Caco-2 (cell line): ENCODE measurements at regions not wholly inside any gene's neighbourhood (a gene's known extent, or its start where the extent isn't known, plus 50 kb on each side); places are given as distances from the start of the nearest gene placed in this dataset.

Experiments
- BruUV-seq: library from RNA; stranded (reverse); fragments of 400-500 nt; replicated peaks from 2 replicates; lab custom pipeline; 2021; lab: Mats Ljungman, UMichigan
- CTCF ChIA-PET: fragments of 300-600 bp; sonication (Branson Sonifier 250); formaldehyde crosslinking; loops from one replicate; lab custom pipeline; 2022; ENCODE audit warnings: antibody characterized with exemption; lab: Charles Lee
- POLR2A ChIA-PET: fragments of 300-600 bp; sonication (Branson Sonifier 250); formaldehyde crosslinking; loops from one replicate; lab custom pipeline; 2022; ENCODE audit warnings: antibody characterized with exemption; lab: Charles Lee
- DNase-seq, 2 experiments: peaks; one replicate each; pipeline versions ENCODE4 v3.0.0 to v3.0.0-alpha.2; 2020 to 2022
- H3K27me3 ChIP-seq: replicated peaks from 2 replicates; pipeline ENCODE4 v1.6.0; 2011; ENCODE audit warnings: low read length; ENCODE audit not compliant: control insufficient read depth, insufficient read depth
- H3K36me3 ChIP-seq: 2 replicates; pipeline ENCODE4 v1.5.1; 2011; ENCODE audit warnings: low read length; ENCODE audit not compliant: control insufficient read depth, insufficient read depth
- H3K4me1 ChIP-seq: fragments of 250-450 bp; sonication (Bioruptor Pico); 2 replicates; pipeline ENCODE4 v1.5.1; 2020; ENCODE audit warnings: mild to moderate bottlenecking
- H3K4me3 ChIP-seq: 2 replicates; pipeline ENCODE4 v1.5.1; 2011; ENCODE audit warnings: low read depth, mild to moderate bottlenecking, control low read depth, low read length
- H3K9me3 ChIP-seq: fragments of 250-450 bp; sonication (Bioruptor Pico); 2 replicates; pipeline ENCODE4 v1.5.1; 2020; ENCODE audit warnings: mild to moderate bottlenecking, moderate library complexity
- H3K27ac Mint-ChIP-seq: one replicate; pipeline ENCODE4 v1.8.0; 2022; ENCODE audit warnings: mixed read lengths; ENCODE audit not compliant: unreplicated experiment
- H3K27me3 Mint-ChIP-seq: one replicate; pipeline ENCODE4 v1.8.0; 2022; ENCODE audit warnings: mixed read lengths; ENCODE audit not compliant: insufficient read depth, unreplicated experiment
- H3K36me3 Mint-ChIP-seq: one replicate; pipeline ENCODE4 v1.8.0; 2022; ENCODE audit warnings: mild to moderate bottlenecking, mixed read lengths; ENCODE audit not compliant: insufficient read depth, unreplicated experiment
- H3K4me1 Mint-ChIP-seq: one replicate; pipeline ENCODE4 v1.8.0; 2022; ENCODE audit warnings: low read depth, mixed read lengths; ENCODE audit not compliant: unreplicated experiment
- H3K4me3 Mint-ChIP-seq: one replicate; pipeline ENCODE4 v1.8.0; 2022; ENCODE audit warnings: mild to moderate bottlenecking, moderate library complexity, mixed read lengths; ENCODE audit not compliant: unreplicated experiment
- H3K9me3 Mint-ChIP-seq: one replicate; pipeline ENCODE4 v1.8.0; 2022; ENCODE audit warnings: mixed read lengths; ENCODE audit not compliant: unreplicated experiment
- intact Hi-C: fragments of 100-400 bp; cut with micrococcal nuclease; formaldehyde crosslinking; loops from one replicate; pipeline ENCODE4 v1.10.0; 2022; ENCODE audit not compliant: unreplicated experiment
- TF ChIP-seq, protein P1 (sequence below), 2 experiments: fragments of 200-600 bp in 1 of 2; IDR thresholded peaks; 1 replicate in 1 of 2; 2 replicates in 1 of 2; pipeline versions ENCODE4 v1.5.1 to v1.8.0; 2011 to 2022; ENCODE audit warnings: antibody characterized with exemption in 1 of 2, control low read depth in 1 of 2, inconsistent platforms in 1 of 2, low read depth in 1 of 2, low read length in 1 of 2, mild to moderate bottlenecking in 1 of 2, moderate library complexity in 1 of 2; ENCODE audit not compliant: insufficient read depth in 1 of 2, severe bottlenecking in 1 of 2, unreplicated experiment in 1 of 2

DNA sequence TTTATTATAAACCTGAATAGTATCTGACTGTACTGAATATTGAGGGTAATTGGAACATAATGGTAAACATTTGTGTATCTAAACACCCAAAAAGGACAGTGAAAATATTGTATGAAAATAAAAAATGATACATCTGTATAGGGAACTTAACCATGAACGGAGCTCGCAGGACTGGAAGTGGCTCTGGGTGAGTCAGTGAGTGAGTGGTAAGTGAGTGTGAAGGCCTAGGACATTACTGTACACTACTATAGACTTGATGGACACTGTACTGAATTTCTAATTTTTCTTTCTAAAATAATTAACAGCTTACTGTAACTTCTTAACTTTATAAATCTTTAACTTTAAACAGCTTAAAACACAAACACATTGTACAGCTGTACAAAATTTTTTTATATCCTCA, 454.5 kb upstream of the FZD8 start:
- Mint-ChIP-seq H3K36me3 (no peaks in the 10 kb centered on the region), H3K27ac (no peak overlapping the region), H3K9me3 (no peaks in the 10 kb centered on the region), H3K4me1 (no peaks in the 10 kb centered on the region), H3K27me3 (peaks cover 16% of the 10 kb centered on the region), H3K4me3 (no peak overlapping the region)
- intact Hi-C loops = no loop called here
- ChIA-PET POLR2A (no interaction called here), CTCF (no interaction called here)
- TF ChIP-seq, protein P1, sequence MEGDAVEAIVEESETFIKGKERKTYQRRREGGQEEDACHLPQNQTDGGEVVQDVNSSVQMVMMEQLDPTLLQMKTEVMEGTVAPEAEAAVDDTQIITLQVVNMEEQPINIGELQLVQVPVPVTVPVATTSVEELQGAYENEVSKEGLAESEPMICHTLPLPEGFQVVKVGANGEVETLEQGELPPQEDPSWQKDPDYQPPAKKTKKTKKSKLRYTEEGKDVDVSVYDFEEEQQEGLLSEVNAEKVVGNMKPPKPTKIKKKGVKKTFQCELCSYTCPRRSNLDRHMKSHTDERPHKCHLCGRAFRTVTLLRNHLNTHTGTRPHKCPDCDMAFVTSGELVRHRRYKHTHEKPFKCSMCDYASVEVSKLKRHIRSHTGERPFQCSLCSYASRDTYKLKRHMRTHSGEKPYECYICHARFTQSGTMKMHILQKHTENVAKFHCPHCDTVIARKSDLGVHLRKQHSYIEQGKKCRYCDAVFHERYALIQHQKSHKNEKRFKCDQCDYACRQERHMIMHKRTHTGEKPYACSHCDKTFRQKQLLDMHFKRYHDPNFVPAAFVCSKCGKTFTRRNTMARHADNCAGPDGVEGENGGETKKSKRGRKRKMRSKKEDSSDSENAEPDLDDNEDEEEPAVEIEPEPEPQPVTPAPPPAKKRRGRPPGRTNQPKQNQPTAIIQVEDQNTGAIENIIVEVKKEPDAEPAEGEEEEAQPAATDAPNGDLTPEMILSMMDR (IDR thresholded peaks at IDR 0.05; ENCODE audit: insufficient read depth in 1 of 2, low read depth in 1 of 2, low read length in 1 of 2, severe bottlenecking in 1 of 2, unreplicated experiment in 1 of 2) = no peak
- no TSS peak for BruUV-seq
- H3K4me1 ChIP-seq = no peaks in the 10 kb centered on the region
- H3K27me3 ChIP-seq = no peaks in the 10 kb centered on the region
- no peak for DNase-seq
- H3K4me3 ChIP-seq = no peak overlapping the region
- H3K36me3 ChIP-seq = no peaks in the 10 kb centered on the region
- H3K9me3 ChIP-seq = no peaks in the 10 kb centered on the region

DNA sequence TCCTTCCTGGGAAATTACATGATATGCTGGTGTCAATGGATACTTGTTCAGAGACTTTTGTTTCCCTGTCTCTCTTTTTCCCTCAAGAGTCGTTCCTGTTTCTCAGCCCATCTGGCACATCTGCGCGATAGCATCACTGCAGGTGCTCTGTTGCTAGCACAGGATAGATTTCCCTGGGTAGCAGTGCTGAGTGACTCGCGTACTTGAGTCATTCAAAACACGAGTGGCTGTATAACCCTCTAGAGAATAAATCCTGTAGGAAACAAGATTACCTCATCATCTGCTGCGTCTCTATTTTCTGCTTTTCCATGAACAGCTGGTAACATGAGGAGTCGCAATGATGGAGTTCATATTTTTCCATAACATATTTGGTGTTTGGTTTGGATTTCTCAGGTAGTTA, 452.0 kb upstream of the FZD8 start:
- H3K27me3 ChIP-seq = no peaks in the 10 kb centered on the region
- Mint-ChIP-seq H3K4me1 (no peaks in the 10 kb centered on the region), H3K9me3 (no peaks in the 10 kb centered on the region), H3K27ac (no peak overlapping the region), H3K4me3 (no peak overlapping the region), H3K36me3 (no peaks in the 10 kb centered on the region), H3K27me3 (peaks cover 13% of the 10 kb centered on the region)
- ChIA-PET POLR2A (no interaction called here), CTCF (no interaction called here)
- no peaks in the 10 kb centered on the region for H3K36me3 ChIP-seq
- TF ChIP-seq, protein P1 (IDR thresholded peaks at IDR 0.05; ENCODE audit: insufficient read depth in 1 of 2, low read depth in 1 of 2, low read length in 1 of 2, severe bottlenecking in 1 of 2, unreplicated experiment in 1 of 2) = no peak
- intact Hi-C loops = no loop called here
- no peak overlapping the region for H3K4me3 ChIP-seq
- H3K9me3 ChIP-seq = no peaks in the 10 kb centered on the region
- no TSS peak for BruUV-seq
- no peaks in the 10 kb centered on the region for H3K4me1 ChIP-seq
- no peak for DNase-seq

DNA sequence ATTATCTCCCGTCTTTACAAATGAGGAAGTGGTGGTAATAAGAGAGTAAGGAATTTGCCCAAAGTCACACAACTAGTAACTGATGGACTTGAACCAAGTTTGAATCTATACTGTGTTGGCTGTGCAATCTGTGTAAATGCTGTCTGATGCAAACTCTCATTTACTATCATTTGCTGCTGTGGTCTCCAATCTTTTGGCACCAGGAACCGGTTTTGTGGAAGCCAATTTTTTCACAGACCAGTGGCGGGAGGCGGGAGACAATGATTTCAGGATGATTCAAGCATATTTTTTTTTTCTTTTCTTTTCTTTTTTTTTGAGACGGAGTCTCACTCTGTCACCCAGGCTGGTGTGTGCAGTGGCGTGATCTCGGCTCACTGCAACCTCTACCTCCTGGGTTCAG, 450.0 kb upstream of the FZD8 start:
- no peak overlapping the region for H3K4me3 Mint-ChIP-seq
- no peaks in the 10 kb centered on the region for H3K27me3 ChIP-seq
- no TSS peak for BruUV-seq

More for the DNA sequence above, 450.0 kb upstream of the FZD8 start:
- Histone ChIP-seq H3K36me3 (no peaks in the 10 kb centered on the region), H3K9me3 (no peaks in the 10 kb centered on the region), H3K4me1 (no peaks in the 10 kb centered on the region), H3K4me3 (no peak overlapping the region)
- peaks cover 11% of the 10 kb centered on the region for H3K27me3 Mint-ChIP-seq
- TF ChIP-seq, protein P1 (IDR thresholded peaks at IDR 0.05; ENCODE audit: insufficient read depth in 1 of 2, low read depth in 1 of 2, low read length in 1 of 2, severe bottlenecking in 1 of 2, unreplicated experiment in 1 of 2) = no peak
- H3K9me3 Mint-ChIP-seq = no peaks in the 10 kb centered on the region
- H3K27ac Mint-ChIP-seq = no peak overlapping the region
- ChIA-PET CTCF (no interaction called here), POLR2A (no interaction called here)
- intact Hi-C loops = no loop called here
- DNase-seq = no peak
- no peaks in the 10 kb centered on the region for H3K36me3 Mint-ChIP-seq
- no peaks in the 10 kb centered on the region for H3K4me1 Mint-ChIP-seq
